GM23248 (cell line): ENCODE measurements at regions not wholly inside any gene's neighbourhood (a gene's known extent, or its start where the extent isn't known, plus 50 kb on each side); places are given as distances from the start of the nearest gene placed in this dataset.
"Not testable (repeated sequence)": the region's sequence is repeated elsewhere in the genome, so short reads cannot be mapped to it uniquely, and the experiment has no call there.

ENCODE experiments used
- DNase-seq: peaks from one replicate; pipeline ENCODE4 v3.0.0-alpha.2; 2015
- H2AFZ ChIP-seq: fragments of 200-600 bp; sonication (generic); 2 replicates; pipeline ENCODE4 v1.6.1; 2016; ENCODE audit warnings: antibody characterized with exemption
- H3F3A ChIP-seq: fragments of 200-600 bp; sonication (generic); 2 replicates; pipeline ENCODE4 v1.6.1; 2016; ENCODE audit warnings: mild to moderate bottlenecking, antibody characterized with exemption, mixed run types; ENCODE audit not compliant: insufficient read depth
- H3K27ac ChIP-seq: fragments of 200-600 bp; sonication (generic); 2 replicates; pipeline ENCODE4 v1.5.1; 2016; ENCODE audit warnings: mild to moderate bottlenecking
- H3K27me3 ChIP-seq: fragments of 200-600 bp; sonication (generic); replicated peaks from 2 replicates; pipeline ENCODE4 v1.6.1; 2016; ENCODE audit warnings: mild to moderate bottlenecking; ENCODE audit not compliant: insufficient read depth
- H3K36me3 ChIP-seq: fragments of 200-600 bp; sonication (generic); 2 replicates; pipeline ENCODE4 v1.6.1; 2016; ENCODE audit warnings: low read depth, mild to moderate bottlenecking
- H3K4me1 ChIP-seq: fragments of 200-600 bp; sonication (generic); 2 replicates; pipeline ENCODE4 v1.6.1; 2016; ENCODE audit warnings: mild to moderate bottlenecking; ENCODE audit not compliant: insufficient read depth
- H3K4me2 ChIP-seq: fragments of 200-600 bp; sonication (generic); one replicate; pipeline ENCODE4 v1.6.1; 2016; ENCODE audit warnings: mild to moderate bottlenecking; ENCODE audit not compliant: unreplicated experiment
- H3K4me3 ChIP-seq: fragments of 200-600 bp; sonication (generic); 2 replicates; pipeline ENCODE4 v1.5.1; 2016; ENCODE audit warnings: mild to moderate bottlenecking
- H3K79me2 ChIP-seq: fragments of 200-600 bp; sonication (generic); 2 replicates; pipeline ENCODE4 v1.6.1; 2016; ENCODE audit warnings: mild to moderate bottlenecking; ENCODE audit not compliant: insufficient read depth
- H3K9ac ChIP-seq: fragments of 200-600 bp; sonication (generic); 2 replicates; pipeline ENCODE4 v1.6.1; 2016; ENCODE audit warnings: mild to moderate bottlenecking
- H3K9me2 ChIP-seq: fragments of 200-600 bp; sonication (generic); 2 replicates; pipeline ENCODE4 v1.6.1; 2016; ENCODE audit warnings: mixed run types, mild to moderate bottlenecking, moderate library complexity; ENCODE audit not compliant: insufficient read depth
- H3K9me3 ChIP-seq: fragments of 200-600 bp; sonication (generic); one replicate; pipeline ENCODE4 v1.6.1; 2017; ENCODE audit warnings: low read depth
- H4K20me1 ChIP-seq: fragments of 200-600 bp; sonication (generic); 2 replicates; pipeline ENCODE4 v1.6.0; 2016; ENCODE audit not compliant: insufficient read depth
- EZH2 ChIP-seq: fragments of 200-600 bp; sonication (generic); IDR thresholded peaks from 2 replicates; pipeline ENCODE4 v1.6.1; 2018; ENCODE audit warnings: antibody characterized with exemption, mild to moderate bottlenecking; ENCODE audit not compliant: insufficient read depth, poor library complexity, severe bottlenecking
- EZH2phosphoT487 ChIP-seq: fragments of 200-600 bp; sonication (generic); IDR thresholded peaks from 2 replicates; pipeline ENCODE4 v1.6.1; 2018; ENCODE audit warnings: antibody characterized with exemption, moderate library complexity, mild to moderate bottlenecking, low read depth; ENCODE audit not compliant: insufficient read depth
- WGBS, 2 experiments: methylation state at CpG; one replicate each; pipeline ENCODE4 v1.1.6; 2015 to 2017; ENCODE audit warnings: low lambda C conversion rate in 2 of 2, low coverage in 1 of 2; ENCODE audit errors: missing lambda C conversion rate in 2 of 2; 5-methylcytosine and 5-hydroxymethylcytosine counted together
- in situ Hi-C: fragments of 300-500 bp; cut with MboI; formaldehyde crosslinking; loops from 2 replicates; pipeline ENCODE4 v1.15.0; 2020

- Histone ChIP-seq H3K27ac (no peak overlapping the region), H3K4me1 (peaks cover 6% of the 10 kb centered on the region), H3F3A (no peaks in the 10 kb centered on the region), H3K36me3 (no peaks in the 10 kb centered on the region), H2AFZ (no peak overlapping the region), H3K27me3 (no peaks in the 10 kb centered on the region), H3K9me3 (no peaks in the 10 kb centered on the region), H3K79me2 (no peaks in the 10 kb centered on the region), H3K4me3 (no peak overlapping the region), H3K9me2 (no peaks in the 10 kb centered on the region), H3K9ac (no peak overlapping the region), H4K20me1 (no peaks in the 10 kb centered on the region), H3K4me2 (no peak overlapping the region)
- no peak for TF ChIP-seq EZH2phosphoT487
- in situ Hi-C loops = loop anchor here (25.0 kb wide), 1 partner anchor 93 kb away; no protein-coding TSS in a partner anchor
- DNase-seq = no peak
- WGBS, 2 experiments = 50 to 57% methylated on average over 6 of the region's 6 CpGs
Measured at GRCh38 chrX:46130247-46130646, 415.0 kb downstream of the ZNF674 start.

- no peaks in the 10 kb centered on the region for H4K20me1 ChIP-seq
- no peaks in the 10 kb centered on the region for H3K36me3 ChIP-seq
- in situ Hi-C loops = loop anchor here (25.0 kb wide), 1 partner anchor 88 kb away; no protein-coding TSS in a partner anchor
- no peak for TF ChIP-seq EZH2phosphoT487
- no peak for TF ChIP-seq EZH2
- peak overlapping the region; percentile 14; the same call in 1 of the 2 replicates for H2AFZ ChIP-seq
- H3K27me3 ChIP-seq = no peaks in the 10 kb centered on the region
- H3K9me3 ChIP-seq = no peaks in the 10 kb centered on the region
- no peaks in the 10 kb centered on the region for H3K79me2 ChIP-seq
- H3K9me2 ChIP-seq = no peaks in the 10 kb centered on the region
- H3K9ac ChIP-seq = no peak overlapping the region
- no peaks in the 10 kb centered on the region; the same call in 1 of the 2 replicates for H3K4me1 ChIP-seq
- WGBS, 2 experiments = 20 to 29% methylated on average over 1 of the region's 1 CpG
- no peaks in the 10 kb centered on the region for H3F3A ChIP-seq
- H3K4me2 ChIP-seq = no peak overlapping the region
- peak; percentile 2 for DNase-seq
- H3K4me3 ChIP-seq = no peak overlapping the region
- H3K27ac ChIP-seq = no peak overlapping the region
Measured at GRCh38 chrX:46125111-46125510, 420.1 kb downstream of the ZNF674 start.

- no peak overlapping the region for H3K4me2 ChIP-seq
- H3K27me3 ChIP-seq = no peaks in the 10 kb centered on the region
- H3F3A ChIP-seq = no peaks in the 10 kb centered on the region
- no peak overlapping the region for H3K27ac ChIP-seq
- WGBS, 2 experiments = 56% methylated on average over 2 of the region's 2 CpGs; no CpG with 5 or more reads in 1 of the 2 experiments
- no peak overlapping the region for H3K4me3 ChIP-seq
- no peak for DNase-seq
- H3K4me1 ChIP-seq = no peaks in the 10 kb centered on the region
- no peak overlapping the region for H2AFZ ChIP-seq
- H3K9me2 ChIP-seq = no peaks in the 10 kb centered on the region
- H3K36me3 ChIP-seq = no peaks in the 10 kb centered on the region
- no peaks in the 10 kb centered on the region for H3K9me3 ChIP-seq
- no peaks in the 10 kb centered on the region for H3K79me2 ChIP-seq
- TF ChIP-seq EZH2 (no peak), EZH2phosphoT487 (no peak)
- no peaks in the 10 kb centered on the region for H4K20me1 ChIP-seq
- in situ Hi-C loops = no loop called here
- no peak overlapping the region for H3K9ac ChIP-seq
Measured at GRCh38 chrX:46117234-46117633, 428.0 kb downstream of the ZNF674 start.

- H3K9me3 ChIP-seq, H3K27me3 ChIP-seq, in situ Hi-C loops, H3K9me2 ChIP-seq, H2AFZ ChIP-seq, H4K20me1 ChIP-seq, H3K9ac ChIP-seq, H3K4me3 ChIP-seq, H3F3A ChIP-seq, H3K4me2 ChIP-seq, DNase-seq, H3K27ac ChIP-seq, H3K36me3 ChIP-seq, H3K4me1 ChIP-seq, H3K79me2 ChIP-seq: not testable (repeated sequence)
- 49% methylated on average over 4 to 6 of the region's 6 CpGs for WGBS, 2 experiments
Measured at GRCh38 chrX:46087310-46087709, 457.9 kb downstream of the ZNF674 start.

- H3K4me2 ChIP-seq, H3F3A ChIP-seq, H3K27ac ChIP-seq, in situ Hi-C loops, H2AFZ ChIP-seq, H3K4me1 ChIP-seq, H3K36me3 ChIP-seq, H3K79me2 ChIP-seq, H3K27me3 ChIP-seq, DNase-seq, H3K4me3 ChIP-seq, H3K9ac ChIP-seq, H4K20me1 ChIP-seq, H3K9me2 ChIP-seq, H3K9me3 ChIP-seq: not testable (repeated sequence)
- 37 to 61% methylated on average over 4 to 5 of the region's 5 CpGs for WGBS, 2 experiments
Measured at GRCh38 chrX:46080121-46080520, 465.1 kb downstream of the ZNF674 start.
